HG03139 (cell line): ENCODE measurements at regions not wholly inside any gene's neighbourhood (a gene's known extent, or its start where the extent isn't known, plus 50 kb on each side); places are given as distances from the start of the nearest gene placed in this dataset.

Source experiments
- ATAC-seq: cut with Tn5 transposase; IDR thresholded peaks from one replicate; pipeline ENCODE4 v1.9.1; 2021; ENCODE audit not compliant: unreplicated experiment

DNA sequence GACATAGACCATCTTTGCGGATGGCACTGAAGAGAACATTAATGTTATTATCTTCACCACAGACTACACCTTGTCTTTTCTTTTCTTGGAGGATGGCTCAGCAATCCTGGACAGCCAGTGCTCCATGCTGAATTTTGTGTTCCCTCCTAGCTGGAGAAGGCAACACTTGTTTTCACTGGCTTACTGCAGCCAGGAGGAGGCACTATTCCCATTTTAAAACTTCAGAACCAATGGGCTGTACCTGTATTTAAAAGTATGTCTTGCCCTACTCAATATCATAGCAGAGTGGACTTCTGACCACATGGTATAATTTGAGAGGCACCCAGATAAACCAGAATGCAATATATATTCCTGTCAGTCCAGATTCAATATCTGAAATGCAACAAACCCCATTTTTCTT, 53.3 kb upstream of the POGK start:
- ATAC-seq = no peak

DNA sequence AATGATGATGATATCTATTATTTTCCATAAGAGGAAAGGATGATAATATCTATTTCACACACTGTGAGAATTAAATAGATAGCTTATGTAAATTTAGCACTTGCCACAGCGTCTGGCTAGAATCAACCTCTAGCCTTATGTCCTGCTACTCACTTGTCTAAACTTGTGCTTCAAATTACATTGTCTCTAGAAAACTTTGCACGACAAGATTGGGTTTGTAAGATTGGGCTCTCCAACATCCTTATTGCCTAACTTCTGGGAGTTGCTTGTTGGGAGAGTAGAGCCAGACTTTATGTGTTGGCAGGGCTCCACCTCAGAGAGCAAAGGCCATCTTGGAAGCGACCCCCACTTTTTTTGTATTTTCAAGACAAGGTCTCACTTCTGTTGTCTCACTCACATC, 50.0 kb upstream of the POGK start:
- ATAC-seq = no peak
